Testis (tissue), 2 donors: ENCODE measurements at regions not wholly inside any gene's neighbourhood (a gene's known extent, or its start where the extent isn't known, plus 50 kb on each side); places are given as distances from the start of the nearest gene placed in this dataset.

Experiments used
- CTCF ChIP-seq, 3 experiments: fragments of 450-650 bp in 2 of 3; fragments of 200-600 bp in 1 of 3; sonication (generic) in 1 of 3; IDR thresholded peaks; one replicate each; pipeline ENCODE4 v1.5.1; 2016 to 2019; ENCODE audit warnings: antibody characterized with exemption in 3 of 3, mild to moderate bottlenecking in 2 of 3, moderate library complexity in 1 of 3
- POLR2A ChIP-seq: fragments of 450-650 bp; IDR thresholded peaks from one replicate; pipeline ENCODE4 v1.6.1; 2017; ENCODE audit warnings: antibody characterized with exemption, mild to moderate bottlenecking, moderate library complexity

DNA sequence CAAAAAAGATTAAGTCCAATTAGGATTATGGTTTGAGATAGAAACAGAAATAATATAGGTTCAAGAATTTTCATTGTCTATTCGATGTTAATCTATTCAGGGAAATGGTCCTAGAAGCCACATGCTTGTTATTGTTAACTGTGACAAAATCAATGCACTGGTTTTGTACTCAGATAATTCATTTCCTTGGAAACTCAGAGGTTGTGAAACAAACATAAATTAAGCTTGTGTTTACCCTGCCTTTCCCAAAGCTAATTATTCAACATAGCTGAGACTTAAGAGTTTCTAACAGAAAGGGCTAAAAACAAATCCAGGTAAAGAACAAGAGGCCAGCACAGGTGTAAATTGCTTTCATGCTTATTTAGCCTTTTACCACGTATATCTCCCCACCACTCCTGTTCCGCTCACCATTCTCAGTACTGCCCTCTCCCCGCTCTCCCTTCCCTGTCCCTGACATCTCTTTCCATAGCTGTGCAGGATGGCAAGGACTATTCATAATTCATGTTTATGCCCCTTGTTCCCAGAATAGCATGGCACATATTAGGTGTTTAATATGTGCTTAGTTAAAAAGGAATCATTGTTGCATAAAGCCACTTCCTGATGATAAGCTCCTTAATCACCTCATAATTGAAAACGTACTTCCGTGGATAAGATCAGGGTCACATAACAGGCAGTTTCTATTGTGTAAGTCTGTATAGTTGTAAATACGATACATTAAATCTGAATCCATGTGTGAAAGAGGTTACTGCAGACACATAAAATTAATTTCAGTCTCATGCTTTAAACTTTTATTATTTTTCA, 131.8 kb upstream of the USP15 start:
- TF ChIP-seq CTCF (IDR thresholded peaks at IDR 0.05): no peak
- TF ChIP-seq POLR2A: no peak
